ENCODE measurements at regions not wholly inside any gene's neighbourhood (a gene's known extent, or its start where the extent isn't known, plus 50 kb on each side); places are given as distances from the start of the nearest gene placed in this dataset.

DNA sequence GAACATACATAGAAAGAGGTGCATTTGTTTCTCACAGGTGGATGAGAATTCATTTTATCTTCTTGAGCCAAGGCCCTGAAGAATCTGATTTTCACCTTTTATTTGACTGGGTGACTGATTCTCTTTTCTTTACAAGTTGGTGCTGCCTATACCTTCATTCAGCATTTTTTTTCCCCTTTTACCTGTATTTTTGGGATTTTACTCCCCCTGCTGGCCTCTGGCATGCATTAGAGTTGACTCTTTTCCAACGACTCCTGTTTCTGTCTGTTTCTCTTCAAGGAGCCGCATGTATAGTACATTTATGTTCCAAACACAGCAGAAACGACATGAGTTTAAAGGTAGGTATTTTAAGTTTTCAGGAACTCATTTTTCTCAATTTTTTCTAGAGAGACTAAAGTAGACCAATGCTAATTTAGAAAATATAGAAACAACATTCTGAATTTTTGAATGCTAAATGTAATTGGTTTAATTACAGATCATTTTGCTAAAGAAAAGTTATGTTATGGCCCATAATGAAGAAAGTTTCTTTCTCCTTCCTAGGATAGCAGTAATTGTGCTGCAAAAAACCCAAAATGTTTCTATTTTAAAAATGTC, 149.8 kb upstream of the HDAC9 start:
- TF ChIP-seq TAF1 (IDR thresholded peaks at IDR 0.05; ENCODE audit: borderline replicate concordance, insufficient read depth, low read length), result no peak
- no peak for TF ChIP-seq POLR2AphosphoS5 (IDR thresholded peaks at IDR 0.05; ENCODE audit: low read depth, low read length)

Data from PFSK-1 (cell line).